HEK293 (cell line): ENCODE measurements at regions not wholly inside any gene's neighbourhood (a gene's known extent, or its start where the extent isn't known, plus 50 kb on each side); places are given as distances from the start of the nearest gene placed in this dataset.

Experiments used
- ZNF239 ChIP-seq: fragments of 450-650 bp; formaldehyde crosslinking; IDR thresholded peaks from 2 replicates; pipeline ENCODE4 v1.5.1; 2016; ENCODE audit warnings: missing biosample characterization, missing genetic modification characterization
- TF ChIP-seq, protein P1 (sequence below): fragments of 450-650 bp; formaldehyde crosslinking; IDR thresholded peaks from 2 replicates; pipeline ENCODE4 v1.5.1; 2016; ENCODE audit warnings: missing biosample characterization, missing genetic modification characterization
- TF ChIP-seq, protein P2 (sequence below): fragments of 450-650 bp; formaldehyde crosslinking; IDR thresholded peaks from 2 replicates; pipeline ENCODE4 v1.5.1; 2016; ENCODE audit warnings: missing biosample characterization, missing genetic modification characterization

- TF ChIP-seq, protein P1, sequence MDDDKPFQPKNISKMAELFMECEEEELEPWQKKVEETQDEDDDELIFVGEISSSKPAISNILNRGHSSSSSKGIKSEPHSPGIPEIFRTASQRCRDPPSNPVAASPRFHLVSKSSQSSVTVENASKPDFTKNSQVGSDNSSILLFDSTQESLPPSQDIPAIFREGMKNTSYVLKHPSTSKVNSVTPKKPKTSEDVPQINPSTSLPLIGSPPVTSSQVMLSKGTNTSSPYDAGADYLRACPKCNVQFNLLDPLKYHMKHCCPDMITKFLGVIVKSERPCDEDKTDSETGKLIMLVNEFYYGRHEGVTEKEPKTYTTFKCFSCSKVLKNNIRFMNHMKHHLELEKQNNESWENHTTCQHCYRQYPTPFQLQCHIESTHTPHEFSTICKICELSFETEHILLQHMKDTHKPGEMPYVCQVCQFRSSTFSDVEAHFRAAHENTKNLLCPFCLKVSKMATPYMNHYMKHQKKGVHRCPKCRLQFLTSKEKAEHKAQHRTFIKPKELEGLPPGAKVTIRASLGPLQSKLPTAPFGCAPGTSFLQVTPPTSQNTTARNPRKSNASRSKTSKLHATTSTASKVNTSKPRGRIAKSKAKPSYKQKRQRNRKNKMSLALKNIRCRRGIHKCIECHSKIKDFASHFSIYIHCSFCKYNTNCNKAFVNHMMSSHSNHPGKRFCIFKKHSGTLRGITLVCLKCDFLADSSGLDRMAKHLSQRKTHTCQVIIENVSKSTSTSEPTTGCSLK = no peak
- TF ChIP-seq, protein P2, sequence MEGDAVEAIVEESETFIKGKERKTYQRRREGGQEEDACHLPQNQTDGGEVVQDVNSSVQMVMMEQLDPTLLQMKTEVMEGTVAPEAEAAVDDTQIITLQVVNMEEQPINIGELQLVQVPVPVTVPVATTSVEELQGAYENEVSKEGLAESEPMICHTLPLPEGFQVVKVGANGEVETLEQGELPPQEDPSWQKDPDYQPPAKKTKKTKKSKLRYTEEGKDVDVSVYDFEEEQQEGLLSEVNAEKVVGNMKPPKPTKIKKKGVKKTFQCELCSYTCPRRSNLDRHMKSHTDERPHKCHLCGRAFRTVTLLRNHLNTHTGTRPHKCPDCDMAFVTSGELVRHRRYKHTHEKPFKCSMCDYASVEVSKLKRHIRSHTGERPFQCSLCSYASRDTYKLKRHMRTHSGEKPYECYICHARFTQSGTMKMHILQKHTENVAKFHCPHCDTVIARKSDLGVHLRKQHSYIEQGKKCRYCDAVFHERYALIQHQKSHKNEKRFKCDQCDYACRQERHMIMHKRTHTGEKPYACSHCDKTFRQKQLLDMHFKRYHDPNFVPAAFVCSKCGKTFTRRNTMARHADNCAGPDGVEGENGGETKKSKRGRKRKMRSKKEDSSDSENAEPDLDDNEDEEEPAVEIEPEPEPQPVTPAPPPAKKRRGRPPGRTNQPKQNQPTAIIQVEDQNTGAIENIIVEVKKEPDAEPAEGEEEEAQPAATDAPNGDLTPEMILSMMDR (tag by site-specific recombination) = no peak
- TF ChIP-seq ZNF239 (tag by site-specific recombination) = no peak
Observed at GRCh38 chr18:65214456-65214855, 536.4 kb upstream of the CDH7 start.
